H9 (cell line): ENCODE measurements at regions not wholly inside any gene's neighbourhood (a gene's known extent, or its start where the extent isn't known, plus 50 kb on each side); places are given as distances from the start of the nearest gene placed in this dataset.

ENCODE experiments used
- DNase-seq: peaks from one replicate; pipeline ENCODE4 v3.0.0-alpha.2; 2017
- H2AFZ ChIP-seq: one replicate; pipeline ENCODE4 v1.6.1; 2013; ENCODE audit warnings: mild to moderate bottlenecking, low read length, control low read depth, moderate library complexity
- H2AK5ac ChIP-seq: 2 replicates; pipeline ENCODE4 v1.6.1; 2013; ENCODE audit warnings: low read length, control low read depth, mixed read lengths; ENCODE audit not compliant: insufficient read length
- H2BK120ac ChIP-seq: one replicate; pipeline ENCODE4 v1.6.1; 2013; ENCODE audit warnings: low read depth, mild to moderate bottlenecking, low read length, control low read depth, inconsistent platforms; ENCODE audit not compliant: poor library complexity, severe bottlenecking
- H2BK12ac ChIP-seq: 2 replicates; pipeline ENCODE4 v1.6.1; 2013; ENCODE audit warnings: low read length, control low read depth, mixed read lengths, low read depth; ENCODE audit not compliant: insufficient read length
- H2BK15ac ChIP-seq: 2 replicates; pipeline ENCODE4 v1.6.1; 2013; ENCODE audit warnings: low read depth, low read length, control low read depth
- H2BK20ac ChIP-seq: one replicate; pipeline ENCODE4 v1.6.1; 2013; ENCODE audit warnings: low read depth, mild to moderate bottlenecking, low read length, control low read depth, inconsistent platforms; ENCODE audit not compliant: poor library complexity, severe bottlenecking
- H2BK5ac ChIP-seq: 2 replicates; pipeline ENCODE4 v1.6.1; 2013; ENCODE audit warnings: low read length, control low read depth, mixed read lengths; ENCODE audit not compliant: insufficient read length
- H3K14ac ChIP-seq: 2 replicates; pipeline ENCODE4 v1.6.1; 2013; ENCODE audit warnings: low read length, control low read depth; ENCODE audit not compliant: insufficient read depth
- H3K18ac ChIP-seq: 2 replicates; pipeline ENCODE4 v1.6.1; 2013; ENCODE audit warnings: low read depth, mild to moderate bottlenecking, mixed read lengths, low read length, control low read depth; ENCODE audit not compliant: insufficient read length
- H3K23ac ChIP-seq: 2 replicates; pipeline ENCODE4 v1.6.1; 2013; ENCODE audit warnings: low read length, control low read depth, mixed read lengths, low read depth; ENCODE audit not compliant: insufficient read length
- H3K23me2 ChIP-seq: 2 replicates; pipeline ENCODE4 v1.6.1; 2013; ENCODE audit warnings: low read depth, mild to moderate bottlenecking, mixed read lengths, low read length, control low read depth; ENCODE audit not compliant: insufficient read length, poor library complexity, severe bottlenecking
- H3K27ac ChIP-seq: 2 replicates; pipeline ENCODE4 v1.5.1; 2013; ENCODE audit warnings: low read length, control low read depth, mixed read lengths, low read depth; ENCODE audit not compliant: insufficient read length
- H3K27me3 ChIP-seq: 2 replicates; pipeline ENCODE4 v1.6.1; 2013; ENCODE audit warnings: low read length, control low read depth, inconsistent platforms; ENCODE audit not compliant: insufficient read depth
- H3K4ac ChIP-seq: 2 replicates; pipeline ENCODE4 v1.6.1; 2013; ENCODE audit warnings: low read depth, mild to moderate bottlenecking, control low read depth, inconsistent platforms, low read length, moderate library complexity
- H3K4me1 ChIP-seq: 2 replicates; pipeline ENCODE4 v1.6.1; 2013; ENCODE audit warnings: low read length, control low read depth, inconsistent platforms; ENCODE audit not compliant: insufficient read depth
- H3K4me2 ChIP-seq: 2 replicates; pipeline ENCODE4 v1.6.1; 2013; ENCODE audit warnings: low read length, control low read depth, mixed read lengths; ENCODE audit not compliant: insufficient read length, insufficient read depth
- H3K56ac ChIP-seq: 2 replicates; pipeline ENCODE4 v1.6.1; 2013; ENCODE audit warnings: low read depth, mild to moderate bottlenecking, mixed read lengths, low read length, control low read depth; ENCODE audit not compliant: insufficient read length
- H3K79me1 ChIP-seq: 2 replicates; pipeline ENCODE4 v1.6.1; 2013; ENCODE audit warnings: low read depth, mild to moderate bottlenecking, moderate library complexity, low read length, control low read depth, inconsistent platforms; ENCODE audit not compliant: insufficient read depth, poor library complexity, severe bottlenecking
- H3K79me2 ChIP-seq: 2 replicates; pipeline ENCODE4 v1.6.1; 2013; ENCODE audit warnings: low read length, control low read depth, inconsistent platforms; ENCODE audit not compliant: insufficient read depth
- H3K9ac ChIP-seq: 2 replicates; pipeline ENCODE4 v1.6.1; 2013; ENCODE audit warnings: low read length, control low read depth, mixed read lengths; ENCODE audit not compliant: insufficient read length; ENCODE audit errors: extremely low read depth
- H3K9me3 ChIP-seq: one replicate; pipeline ENCODE4 v1.6.1; 2013; ENCODE audit warnings: low read depth, low read length, inconsistent platforms; ENCODE audit not compliant: control insufficient read depth
- H3T11ph ChIP-seq: one replicate; pipeline ENCODE4 v1.6.1; 2013; ENCODE audit warnings: mild to moderate bottlenecking, low read length, control low read depth, inconsistent platforms
- H4K20me1 ChIP-seq: one replicate; pipeline ENCODE4 v1.6.1; 2013; ENCODE audit not compliant: control insufficient read depth, insufficient read length, insufficient read depth
- H4K5ac ChIP-seq: 2 replicates; pipeline ENCODE4 v1.6.1; 2013; ENCODE audit warnings: low read depth, mild to moderate bottlenecking, mixed read lengths, low read length, control low read depth; ENCODE audit not compliant: insufficient read length
- H4K8ac ChIP-seq: replicated peaks from 2 replicates; pipeline ENCODE4 v1.6.1; 2013; ENCODE audit warnings: low read length, control low read depth, mixed read lengths, low read depth; ENCODE audit not compliant: insufficient read length
- H4K91ac ChIP-seq: 2 replicates; pipeline ENCODE4 v1.6.1; 2013; ENCODE audit warnings: low read depth, mild to moderate bottlenecking, moderate library complexity, mixed read lengths, low read length, control low read depth; ENCODE audit not compliant: insufficient read length
- H3K27ac Mint-ChIP-seq, 3 experiments: 2 replicates in 2 of 3; 3 replicates in 1 of 3; pipeline ENCODE4 v1.8.0; 2020 to 2021; ENCODE audit warnings: mixed read lengths in 3 of 3, mild to moderate bottlenecking in 1 of 3, moderate library complexity in 1 of 3
- H3K27me3 Mint-ChIP-seq: 2 replicates; pipeline ENCODE4 v1.8.0; 2021; ENCODE audit warnings: low read depth, mild to moderate bottlenecking, moderate library complexity, mixed read lengths
- H3K36me3 Mint-ChIP-seq, 3 experiments: 2 replicates in 2 of 3; 3 replicates in 1 of 3; pipeline ENCODE4 v1.8.0; 2020 to 2021; ENCODE audit warnings: low read depth in 3 of 3, mixed read lengths in 3 of 3; ENCODE audit not compliant: insufficient read depth in 1 of 3
- H3K4me1 Mint-ChIP-seq, 2 experiments: 2 replicates each; pipeline ENCODE4 v1.8.0; 2020; ENCODE audit warnings: mixed read lengths in 2 of 2
- H3K4me3 Mint-ChIP-seq, 2 experiments: 2 replicates in 1 of 2; 3 replicates in 1 of 2; pipeline ENCODE4 v1.8.0; 2020 to 2021; ENCODE audit warnings: mild to moderate bottlenecking in 2 of 2, mixed read lengths in 2 of 2, moderate library complexity in 1 of 2
- H3K9me3 Mint-ChIP-seq, 2 experiments: 2 replicates in 1 of 2; 3 replicates in 1 of 2; pipeline ENCODE4 v1.8.0; 2020; ENCODE audit warnings: mild to moderate bottlenecking in 2 of 2, mixed read lengths in 2 of 2, moderate library complexity in 1 of 2
- CTCF ChIP-seq: fragments of 200-600 bp; sonication (generic); conservative IDR thresholded peaks from 3 replicates; pipeline ENCODE4 v1.8.0; 2021; ENCODE audit warnings: antibody characterized with exemption, mild to moderate bottlenecking
- WGBS: extraction: QIAGEN DNeasy Blood & Tissue Kit; methylation state at CpG from one replicate; pipeline ENCODE4 v1.1.7; 2013; ENCODE audit warnings: missing lambda C conversion rate, low lambda C conversion rate, mixed read lengths; ENCODE audit not compliant: insufficient read length; ENCODE audit errors: extremely low coverage; 5-methylcytosine and 5-hydroxymethylcytosine counted together

GRCh38 chr3:177773717-177774116 is 576.4 kb upstream of the TBL1XR1 start:
- Histone ChIP-seq H4K8ac (no peak overlapping the region), H3K4me2 (no peak overlapping the region), H4K91ac (no peak overlapping the region), H3K14ac (no peak overlapping the region), H3K23me2 (no peaks in the 10 kb centered on the region), H3K27ac (no peak overlapping the region), H3K23ac (no peak overlapping the region), H3K18ac (no peak overlapping the region), H2BK15ac (no peak overlapping the region), H3K79me1 (no peaks in the 10 kb centered on the region), H3K79me2 (no peaks in the 10 kb centered on the region), H2AK5ac (no peak overlapping the region), H3K27me3 (no peaks in the 10 kb centered on the region), H3K4me1 (no peaks in the 10 kb centered on the region), H4K20me1 (no peaks in the 10 kb centered on the region), H3T11ph (no peak overlapping the region), H3K9me3 (no peaks in the 10 kb centered on the region), H2BK20ac (no peak overlapping the region), H2BK120ac (no peak overlapping the region), H3K9ac (no peak overlapping the region), H2BK12ac (no peak overlapping the region), H2BK5ac (no peak overlapping the region), H3K4ac (no peak overlapping the region), H2AFZ (no peak overlapping the region), H4K5ac (no peak overlapping the region), H3K56ac (no peak overlapping the region)
- no peak for TF ChIP-seq CTCF
- Mint-ChIP-seq H3K36me3 (peaks cover 0 to 10% (median 0%) of the 10 kb centered on the region in 3 experiments; a peak in 3 of 7 replicates), H3K4me1 (no peaks in the 10 kb centered on the region; a peak in 1 of 4 replicates), H3K9me3 (peaks cover 8 to 10% of the 10 kb centered on the region in 2 experiments), H3K4me3 (no peak overlapping the region), H3K27ac (no peak overlapping the region), H3K27me3 (no peaks in the 10 kb centered on the region)
- no CpG with 5 or more reads among the region's 1 CpG for WGBS
- DNase-seq, result no peak
